NCI-H1048 (cell line): ENCODE measurements at regions not wholly inside any gene's neighbourhood (a gene's known extent, or its start where the extent isn't known, plus 50 kb on each side); places are given as distances from the start of the nearest gene placed in this dataset.
"Not testable (repeated sequence)": the region's sequence is repeated elsewhere in the genome, so short reads cannot be mapped to it uniquely, and the experiment has no call there.

ENCODE experiments used
- DNase-seq: peaks from one replicate; lab custom pipeline; 2025; lab: John Stamatoyannopoulos, UW

- no peak for DNase-seq
Observed at GRCh38 chr2:139550341-139550740, 770.2 kb upstream of the NXPH2 start.

GRCh38 chr2:139544186-139544851 lies 764.1 kb upstream of the NXPH2 start:
- DNase-seq: no peak

- DNase-seq: not testable (repeated sequence)
Observed at GRCh38 chr2:139538332-139539020, 758.3 kb upstream of the NXPH2 start.

- DNase-seq: no peak
Observed at GRCh38 chr2:139529080-139529479, 748.9 kb upstream of the NXPH2 start.

- DNase-seq: no peak
Observed at GRCh38 chr2:139526781-139527180, 746.6 kb upstream of the NXPH2 start.

- no peak for DNase-seq
Observed at GRCh38 chr2:139518321-139518720, 738.1 kb upstream of the NXPH2 start.

- no peak for DNase-seq
Observed at GRCh38 chr2:139514951-139515350, 734.8 kb upstream of the NXPH2 start.

- no peak for DNase-seq
Observed at GRCh38 chr2:139495851-139496250, 715.7 kb upstream of the NXPH2 start.

- DNase-seq: no peak
Observed at GRCh38 chr2:139492131-139492680, 712.0 kb upstream of the NXPH2 start.

- DNase-seq: no peak
Observed at GRCh38 chr2:139480161-139480650, 700.0 kb upstream of the NXPH2 start.

- no peak for DNase-seq
Observed at GRCh38 chr2:139478165-139478914, 698.1 kb upstream of the NXPH2 start.

GRCh38 chr2:139477618-139478017 lies 697.4 kb upstream of the NXPH2 start:
- DNase-seq: no peak

- DNase-seq: no peak
Observed at GRCh38 chr2:139469985-139470384, 689.8 kb upstream of the NXPH2 start.

GRCh38 chr2:139465789-139466188 lies 685.6 kb upstream of the NXPH2 start:
- no peak for DNase-seq

GRCh38 chr2:139457873-139458272 lies 677.7 kb upstream of the NXPH2 start:
- DNase-seq: no peak

GRCh38 chr2:139454251-139454650 lies 674.1 kb upstream of the NXPH2 start:
- DNase-seq: no peak

GRCh38 chr2:139439100-139439499 lies 658.9 kb upstream of the NXPH2 start:
- DNase-seq: no peak

GRCh38 chr2:139438478-139438877 lies 658.3 kb upstream of the NXPH2 start:
- DNase-seq: no peak

GRCh38 chr2:139427164-139427563 lies 647.0 kb upstream of the NXPH2 start:
- no peak for DNase-seq

- no peak for DNase-seq
Observed at GRCh38 chr2:139424101-139424500, 643.9 kb upstream of the NXPH2 start.

GRCh38 chr2:139411236-139411635 lies 631.0 kb upstream of the NXPH2 start:
- no peak for DNase-seq

- not testable (repeated sequence) for DNase-seq
Observed at GRCh38 chr2:139410833-139411174, 630.6 kb upstream of the NXPH2 start.
